HT-29 (cell line): ENCODE measurements at regions not wholly inside any gene's neighbourhood (a gene's known extent, or its start where the extent isn't known, plus 50 kb on each side); places are given as distances from the start of the nearest gene placed in this dataset.
"Not testable (repeated sequence)": the region's sequence is repeated elsewhere in the genome, so short reads cannot be mapped to it uniquely, and the experiment has no call there.

Experiments
- DNase-seq: peaks from one replicate; pipeline ENCODE4 v3.0.0-alpha.2; 2015; ENCODE audit warnings: low spot score

- not testable (repeated sequence) for DNase-seq
Measured at GRCh38 chr17:13659051-13659450, 57.3 kb upstream of the HS3ST3A1 start.

- no peak for DNase-seq
Measured at GRCh38 chr17:13665872-13666635, 64.3 kb upstream of the HS3ST3A1 start.

- no peak for DNase-seq
Measured at GRCh38 chr17:13671341-13671740, 69.6 kb upstream of the HS3ST3A1 start.

GRCh38 chr17:13671771-13672170 lies 70.0 kb upstream of the HS3ST3A1 start:
- DNase-seq = no peak

- no peak for DNase-seq
Measured at GRCh38 chr17:13678361-13678760, 76.6 kb upstream of the HS3ST3A1 start.

GRCh38 chr17:13678841-13679240 lies 77.1 kb upstream of the HS3ST3A1 start:
- no peak for DNase-seq

- DNase-seq = no peak
Measured at GRCh38 chr17:13688716-13689115, 87.0 kb upstream of the HS3ST3A1 start.

GRCh38 chr17:13690806-13691205 lies 89.1 kb upstream of the HS3ST3A1 start:
- DNase-seq = no peak

- DNase-seq = no peak
Measured at GRCh38 chr17:13694934-13695333, 93.2 kb upstream of the HS3ST3A1 start.

- DNase-seq = no peak
Measured at GRCh38 chr17:13698832-13699231, 97.1 kb upstream of the HS3ST3A1 start.

GRCh38 chr17:13699261-13699660 lies 97.5 kb upstream of the HS3ST3A1 start:
- DNase-seq = no peak

- no peak for DNase-seq
Measured at GRCh38 chr17:13702266-13702665, 100.5 kb upstream of the HS3ST3A1 start.

GRCh38 chr17:13704333-13704732 lies 102.6 kb upstream of the HS3ST3A1 start:
- no peak for DNase-seq

- no peak for DNase-seq
Measured at GRCh38 chr17:13705221-13705620, 103.5 kb upstream of the HS3ST3A1 start.

GRCh38 chr17:13721705-13722104 lies 120.0 kb upstream of the HS3ST3A1 start:
- no peak for DNase-seq

GRCh38 chr17:13725288-13725990 lies 123.7 kb upstream of the HS3ST3A1 start:
- DNase-seq = peak; percentile 26

- no peak for DNase-seq
Measured at GRCh38 chr17:13727441-13728171, 125.9 kb upstream of the HS3ST3A1 start.

GRCh38 chr17:13728781-13729180 lies 127.1 kb upstream of the HS3ST3A1 start:
- DNase-seq = peak; percentile 2

GRCh38 chr17:13729466-13730134 lies 127.9 kb upstream of the HS3ST3A1 start:
- no peak for DNase-seq

- no peak for DNase-seq
Measured at GRCh38 chr17:13734880-13735279, 133.2 kb upstream of the HS3ST3A1 start.

GRCh38 chr17:13735444-13735843 lies 133.7 kb upstream of the HS3ST3A1 start:
- no peak for DNase-seq

- no peak for DNase-seq
Measured at GRCh38 chr17:13735861-13736260, 134.1 kb upstream of the HS3ST3A1 start.
